ENCODE measurements at regions not wholly inside any gene's neighbourhood (a gene's known extent, or its start where the extent isn't known, plus 50 kb on each side); places are given as distances from the start of the nearest gene placed in this dataset.

DNA sequence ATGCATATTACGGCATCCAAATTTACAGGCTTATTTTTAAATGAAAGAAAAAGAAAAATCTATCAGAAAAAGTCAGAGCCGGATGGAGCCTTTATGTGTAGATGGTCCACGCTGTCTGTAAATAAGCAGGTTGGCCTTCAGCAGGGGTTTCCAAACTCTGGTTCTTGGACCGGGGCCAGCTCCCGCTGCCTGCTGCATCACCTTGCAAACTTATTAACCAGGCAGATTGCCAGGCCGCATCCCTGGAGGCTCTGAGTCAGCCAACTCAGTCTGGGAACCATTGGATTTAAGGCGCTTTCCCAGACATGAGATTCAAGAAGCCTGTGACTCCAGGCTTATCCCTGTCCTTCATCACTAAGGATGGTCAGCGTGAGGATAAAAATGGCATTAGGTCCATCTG, 212.4 kb downstream of the OPA1 start (continued):
- TF ChIP-seq CEBPB (IDR thresholded peaks at IDR 0.05; ENCODE audit: low read depth) (peak; percentile 48; the same call in 1 of the 2 replicates), EZH2phosphoT487 (IDR thresholded peaks at IDR 0.05; ENCODE audit: borderline replicate concordance) (no peak), POLR2A (IDR thresholded peaks at IDR 0.05; ENCODE audit: borderline replicate concordance, extremely low read depth, insufficient read depth, insufficient read length) (no peak), EGR1 (IDR thresholded peaks at IDR 0.05; ENCODE audit: low read depth) (peak; percentile 12; the same call in 1 of the 2 replicates), EZH2 (IDR thresholded peaks at IDR 0.05) (no peak), JUND (IDR thresholded peaks at IDR 0.05) (peak; percentile 64), CBX3 (IDR thresholded peaks at IDR 0.05; ENCODE audit: low read depth) (peak; percentile 75)
- TF ChIP-seq, protein P1, sequence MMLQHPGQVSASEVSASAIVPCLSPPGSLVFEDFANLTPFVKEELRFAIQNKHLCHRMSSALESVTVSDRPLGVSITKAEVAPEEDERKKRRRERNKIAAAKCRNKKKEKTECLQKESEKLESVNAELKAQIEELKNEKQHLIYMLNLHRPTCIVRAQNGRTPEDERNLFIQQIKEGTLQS (IDR thresholded peaks at IDR 0.05), result no peak; the same call in 1 of the 2 replicates
- TF ChIP-seq, protein P2, sequence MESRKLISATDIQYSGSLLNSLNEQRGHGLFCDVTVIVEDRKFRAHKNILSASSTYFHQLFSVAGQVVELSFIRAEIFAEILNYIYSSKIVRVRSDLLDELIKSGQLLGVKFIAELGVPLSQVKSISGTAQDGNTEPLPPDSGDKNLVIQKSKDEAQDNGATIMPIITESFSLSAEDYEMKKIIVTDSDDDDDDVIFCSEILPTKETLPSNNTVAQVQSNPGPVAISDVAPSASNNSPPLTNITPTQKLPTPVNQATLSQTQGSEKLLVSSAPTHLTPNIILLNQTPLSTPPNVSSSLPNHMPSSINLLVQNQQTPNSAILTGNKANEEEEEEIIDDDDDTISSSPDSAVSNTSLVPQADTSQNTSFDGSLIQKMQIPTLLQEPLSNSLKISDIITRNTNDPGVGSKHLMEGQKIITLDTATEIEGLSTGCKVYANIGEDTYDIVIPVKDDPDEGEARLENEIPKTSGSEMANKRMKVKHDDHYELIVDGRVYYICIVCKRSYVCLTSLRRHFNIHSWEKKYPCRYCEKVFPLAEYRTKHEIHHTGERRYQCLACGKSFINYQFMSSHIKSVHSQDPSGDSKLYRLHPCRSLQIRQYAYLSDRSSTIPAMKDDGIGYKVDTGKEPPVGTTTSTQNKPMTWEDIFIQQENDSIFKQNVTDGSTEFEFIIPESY (IDR thresholded peaks at IDR 0.05; ENCODE audit: extremely low read depth, insufficient replicate concordance, low read length), result no peak

DNA sequence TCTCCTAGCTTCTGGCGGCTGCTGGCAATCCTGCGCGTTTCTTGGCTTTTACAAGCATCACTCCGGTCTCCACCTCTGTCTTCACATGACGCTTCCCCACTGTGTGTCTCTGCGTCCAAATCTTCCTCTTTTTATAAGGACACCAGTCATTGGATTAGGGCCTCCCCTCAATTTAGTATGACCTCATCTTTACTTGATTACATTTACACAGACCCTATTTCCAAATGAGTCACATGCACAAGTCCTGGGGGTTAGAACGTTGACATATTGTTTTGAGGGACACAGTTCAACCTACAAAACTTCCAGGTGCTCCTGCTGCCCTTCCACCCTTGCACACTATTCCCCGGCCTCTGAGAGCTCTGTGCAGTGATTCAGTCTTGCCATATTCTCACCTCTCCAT, 215.3 kb downstream of the OPA1 start:
- Histone ChIP-seq H4K20me1 (ENCODE audit: insufficient read depth) (no peaks in the 10 kb centered on the region), H3K9me3 (ENCODE audit: control insufficient read depth in 1 of 2, insufficient read depth in 1 of 2, low read depth in 1 of 2, low read length in 2 of 2) (no peaks in the 10 kb centered on the region), H3K27me3 (ENCODE audit: insufficient read depth, low read length) (peaks cover 28% of the 10 kb centered on the region; the same call in 1 of the 2 replicates), H3K9me2 (ENCODE audit: insufficient read depth) (no peaks in the 10 kb centered on the region), H3K27ac (ENCODE audit: low read depth, low read length) (no peak overlapping the region), H3K4me1 (ENCODE audit: control insufficient read depth in 1 of 2, insufficient read depth in 2 of 2, low read length in 2 of 2) (peaks cover 0 to 9% of the 10 kb centered on the region in 2 experiments; a peak in 2 of 4 replicates), H3K79me2 (ENCODE audit: insufficient read depth, low read length) (no peaks in the 10 kb centered on the region), H3K36me3 (ENCODE audit: control insufficient read depth in 1 of 2, insufficient read depth in 2 of 2, low read length in 2 of 2) (no peaks in the 10 kb centered on the region), H3K4me3 (replicated peaks in 1 of 2; ENCODE audit: low read depth in 1 of 2, low read length in 2 of 2) (no peak overlapping the region), H3K9ac (ENCODE audit: low read length) (no peak overlapping the region), H3K4me2 (ENCODE audit: low read length) (no peak overlapping the region), H2AFZ (ENCODE audit: low read depth, low read length, poor library complexity, severe bottlenecking) (no peak overlapping the region)
- ChIA-PET RAD21 (ENCODE audit: low non-redundant PET in 1 of 2, low total read pairs in 2 of 2, uncharacterized antibody in 2 of 2, unreplicated experiment in 2 of 2) (no interaction called here), CTCF (no interaction called here), POLR2A (no interaction called here)
- ATAC-seq, result no peak
- no peak for DNase-seq (ENCODE audit: low read depth, low spot score)
- intact Hi-C loops (cut with micrococcal nuclease), result no loop called here
- no TSS peak for BruUV-seq (replicated peaks)
- TF ChIP-seq SRF (IDR thresholded peaks at IDR 0.05; ENCODE audit: low read depth), result no peak
- no peak for TF ChIP-seq SIN3A (IDR thresholded peaks at IDR 0.05; ENCODE audit: low read depth)
- no peak for TF ChIP-seq CBX3 (IDR thresholded peaks at IDR 0.05; ENCODE audit: low read depth)
- no peak for TF ChIP-seq EZH2phosphoT487 (IDR thresholded peaks at IDR 0.05; ENCODE audit: borderline replicate concordance)
- TF ChIP-seq, protein P3, sequence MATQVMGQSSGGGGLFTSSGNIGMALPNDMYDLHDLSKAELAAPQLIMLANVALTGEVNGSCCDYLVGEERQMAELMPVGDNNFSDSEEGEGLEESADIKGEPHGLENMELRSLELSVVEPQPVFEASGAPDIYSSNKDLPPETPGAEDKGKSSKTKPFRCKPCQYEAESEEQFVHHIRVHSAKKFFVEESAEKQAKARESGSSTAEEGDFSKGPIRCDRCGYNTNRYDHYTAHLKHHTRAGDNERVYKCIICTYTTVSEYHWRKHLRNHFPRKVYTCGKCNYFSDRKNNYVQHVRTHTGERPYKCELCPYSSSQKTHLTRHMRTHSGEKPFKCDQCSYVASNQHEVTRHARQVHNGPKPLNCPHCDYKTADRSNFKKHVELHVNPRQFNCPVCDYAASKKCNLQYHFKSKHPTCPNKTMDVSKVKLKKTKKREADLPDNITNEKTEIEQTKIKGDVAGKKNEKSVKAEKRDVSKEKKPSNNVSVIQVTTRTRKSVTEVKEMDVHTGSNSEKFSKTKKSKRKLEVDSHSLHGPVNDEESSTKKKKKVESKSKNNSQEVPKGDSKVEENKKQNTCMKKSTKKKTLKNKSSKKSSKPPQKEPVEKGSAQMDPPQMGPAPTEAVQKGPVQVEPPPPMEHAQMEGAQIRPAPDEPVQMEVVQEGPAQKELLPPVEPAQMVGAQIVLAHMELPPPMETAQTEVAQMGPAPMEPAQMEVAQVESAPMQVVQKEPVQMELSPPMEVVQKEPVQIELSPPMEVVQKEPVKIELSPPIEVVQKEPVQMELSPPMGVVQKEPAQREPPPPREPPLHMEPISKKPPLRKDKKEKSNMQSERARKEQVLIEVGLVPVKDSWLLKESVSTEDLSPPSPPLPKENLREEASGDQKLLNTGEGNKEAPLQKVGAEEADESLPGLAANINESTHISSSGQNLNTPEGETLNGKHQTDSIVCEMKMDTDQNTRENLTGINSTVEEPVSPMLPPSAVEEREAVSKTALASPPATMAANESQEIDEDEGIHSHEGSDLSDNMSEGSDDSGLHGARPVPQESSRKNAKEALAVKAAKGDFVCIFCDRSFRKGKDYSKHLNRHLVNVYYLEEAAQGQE (IDR thresholded peaks at IDR 0.05; ENCODE audit: low read depth), result no peak
- TF ChIP-seq EZH2 (IDR thresholded peaks at IDR 0.05), result no peak
- TF ChIP-seq, protein P4, sequence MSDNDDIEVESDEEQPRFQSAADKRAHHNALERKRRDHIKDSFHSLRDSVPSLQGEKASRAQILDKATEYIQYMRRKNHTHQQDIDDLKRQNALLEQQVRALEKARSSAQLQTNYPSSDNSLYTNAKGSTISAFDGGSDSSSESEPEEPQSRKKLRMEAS (IDR thresholded peaks at IDR 0.05), result no peak
- TF ChIP-seq SP1 (IDR thresholded peaks at IDR 0.05; ENCODE audit: low read depth), result no peak
- TF ChIP-seq POLR2A (IDR thresholded peaks at IDR 0.05; ENCODE audit: borderline replicate concordance, extremely low read depth, insufficient read depth, insufficient read length), result no peak
- no peak for TF ChIP-seq CEBPB (IDR thresholded peaks at IDR 0.05; ENCODE audit: low read depth)
- TF ChIP-seq, protein P2 (IDR thresholded peaks at IDR 0.05; ENCODE audit: extremely low read depth, insufficient replicate concordance, low read length), result no peak
- TF ChIP-seq RAD21 (IDR thresholded peaks at IDR 0.05; ENCODE audit: low read depth), result no peak
- no peak for TF ChIP-seq TCF7L2 (IDR thresholded peaks at IDR 0.05; ENCODE audit: borderline replicate concordance, extremely low read depth, insufficient read depth, insufficient read length)
- no peak for TF ChIP-seq FOSL1 (IDR thresholded peaks at IDR 0.05; ENCODE audit: low read depth)
